ENCODE measurements at regions not wholly inside any gene's neighbourhood (a gene's known extent, or its start where the extent isn't known, plus 50 kb on each side); places are given as distances from the start of the nearest gene placed in this dataset.

- peak; percentile 72 for TF ChIP-seq CTCF (IDR thresholded peaks at IDR 0.05; ENCODE audit: low read depth, low read length)
- no peak overlapping the region for H3K4me3 ChIP-seq (replicated peaks in 1 of 2; ENCODE audit: low read depth in 2 of 2, low read length in 2 of 2)
- peak; percentile 89 to 91 for DNase-seq (ENCODE audit: low read depth in 2 of 2)
Observed at GRCh38 chr9:109903515-109904138, 123.6 kb downstream of the PALM2AKAP2 start.

- DNase-seq (ENCODE audit: low read depth in 2 of 2): no peak
- TF ChIP-seq CTCF (IDR thresholded peaks at IDR 0.05; ENCODE audit: low read depth, low read length): no peak
- H3K4me3 ChIP-seq (replicated peaks in 1 of 2; ENCODE audit: low read depth in 2 of 2, low read length in 2 of 2): no peak overlapping the region
Observed at GRCh38 chr9:109904666-109905065, 124.7 kb downstream of the PALM2AKAP2 start.

- DNase-seq (ENCODE audit: low read depth in 2 of 2): no peak
- TF ChIP-seq CTCF (IDR thresholded peaks at IDR 0.05; ENCODE audit: low read depth, low read length): no peak
- no peak overlapping the region for H3K4me3 ChIP-seq (replicated peaks in 1 of 2; ENCODE audit: low read depth in 2 of 2, low read length in 2 of 2)
Observed at GRCh38 chr9:109905472-109905871, 125.5 kb downstream of the PALM2AKAP2 start.

- no peak overlapping the region for H3K4me3 ChIP-seq (replicated peaks in 1 of 2; ENCODE audit: low read depth in 2 of 2, low read length in 2 of 2)
- peak; percentile 45 to 62 for DNase-seq (ENCODE audit: low read depth in 2 of 2)
- no peak for TF ChIP-seq CTCF (IDR thresholded peaks at IDR 0.05; ENCODE audit: low read depth, low read length)
Observed at GRCh38 chr9:109906766-109907382, 126.9 kb downstream of the PALM2AKAP2 start.

- peak; percentile 81 to 82 for DNase-seq (ENCODE audit: low read depth in 2 of 2)
- no peak overlapping the region for H3K4me3 ChIP-seq (replicated peaks in 1 of 2; ENCODE audit: low read depth in 2 of 2, low read length in 2 of 2)
- TF ChIP-seq CTCF (IDR thresholded peaks at IDR 0.05; ENCODE audit: low read depth, low read length): no peak
Observed at GRCh38 chr9:109907400-109907799, 127.4 kb downstream of the PALM2AKAP2 start.

GRCh38 chr9:109907810-109908458 lies 127.9 kb downstream of the PALM2AKAP2 start:
- H3K4me3 ChIP-seq (replicated peaks in 1 of 2; ENCODE audit: low read depth in 2 of 2, low read length in 2 of 2): no peak overlapping the region
- DNase-seq (ENCODE audit: low read depth in 2 of 2): peak in 1 of 2 donors; percentile 35
- no peak for TF ChIP-seq CTCF (IDR thresholded peaks at IDR 0.05; ENCODE audit: low read depth, low read length)
